ENCODE measurements at regions not wholly inside any gene's neighbourhood (a gene's known extent, or its start where the extent isn't known, plus 50 kb on each side); places are given as distances from the start of the nearest gene placed in this dataset.

GRCh38 chrY:8698571-8698970, 638.7 kb upstream of the TSPY4 start:
- Histone ChIP-seq H3K4me3 (no peak overlapping the region), H3K27ac (no peak overlapping the region), H3K36me3 (no peaks in the 10 kb centered on the region), H3K27me3 (replicated peaks in 1 of 7) (no peaks in the 10 kb centered on the region), H3K9me3 (no peaks in the 10 kb centered on the region), H3K4me1 (no peaks in the 10 kb centered on the region)
- intact Hi-C loops (cut with DNase I; ENCODE audit: low total_unique reads): no loop called here
- DNase-seq: no peak
- TF ChIP-seq POLR2A (IDR thresholded peaks at IDR 0.05): no peak
- TF ChIP-seq POLR2AphosphoS5 (IDR thresholded peaks at IDR 0.05): no peak
- no peak for TF ChIP-seq CTCF (IDR thresholded peaks at IDR 0.05 in 8 of 11, conservative IDR thresholded peaks at IDR 0.05 in 3 of 11)
- 40 to 57% (median 55%) methylated on average over 1 to 3 of the region's 3 CpGs; no CpG with 5 or more reads in 2 of the 5 donors for WGBS, 5 donors

GRCh38 chrY:8705636-8706300, 631.5 kb upstream of the TSPY4 start:
- TF ChIP-seq POLR2A (IDR thresholded peaks at IDR 0.05): no peak
- TF ChIP-seq CTCF (IDR thresholded peaks at IDR 0.05 in 8 of 11, conservative IDR thresholded peaks at IDR 0.05 in 3 of 11): no peak
- TF ChIP-seq POLR2AphosphoS5 (IDR thresholded peaks at IDR 0.05): no peak
- intact Hi-C loops (cut with DNase I; ENCODE audit: low total_unique reads): no loop called here
- H3K4me1 ChIP-seq: no peaks in the 10 kb centered on the region
- no peaks in the 10 kb centered on the region for H3K9me3 ChIP-seq
- no peak for DNase-seq
- H3K36me3 ChIP-seq: no peaks in the 10 kb centered on the region
- WGBS, 5 donors: 76 to 95% (median 83%) methylated on average over 8 of the region's 8 CpGs; no CpG with 5 or more reads in 2 of the 5 donors
- no peak overlapping the region for H3K27ac ChIP-seq
- H3K27me3 ChIP-seq (replicated peaks in 1 of 7): no peaks in the 10 kb centered on the region
- no peak overlapping the region for H3K4me3 ChIP-seq

GRCh38 chrY:8712296-8712695, 625.0 kb upstream of the TSPY4 start:
- no peak overlapping the region for H3K27ac ChIP-seq
- H3K36me3 ChIP-seq: no peaks in the 10 kb centered on the region
- TF ChIP-seq CTCF (IDR thresholded peaks at IDR 0.05 in 8 of 11, conservative IDR thresholded peaks at IDR 0.05 in 3 of 11) (no peak), POLR2AphosphoS5 (IDR thresholded peaks at IDR 0.05) (no peak), POLR2A (IDR thresholded peaks at IDR 0.05) (no peak)
- H3K27me3 ChIP-seq (replicated peaks in 1 of 7): no peaks in the 10 kb centered on the region
- no peak for DNase-seq
- H3K4me1 ChIP-seq: no peaks in the 10 kb centered on the region
- intact Hi-C loops (cut with DNase I; ENCODE audit: low total_unique reads): no loop called here
- no peak overlapping the region for H3K4me3 ChIP-seq
- H3K9me3 ChIP-seq: no peaks in the 10 kb centered on the region
- 22 to 59% (median 45%) methylated on average over 1 of the region's 1 CpG; no CpG with 5 or more reads in 2 of the 5 donors for WGBS, 5 donors

- Histone ChIP-seq H3K9me3 (no peaks in the 10 kb centered on the region), H3K27me3 (replicated peaks in 1 of 7) (no peaks in the 10 kb centered on the region), H3K27ac (no peak overlapping the region), H3K4me1 (no peaks in the 10 kb centered on the region), H3K36me3 (no peaks in the 10 kb centered on the region), H3K4me3 (no peak overlapping the region)
- intact Hi-C loops (cut with DNase I; ENCODE audit: low total_unique reads): no loop called here
- 56 to 80% (median 73%) methylated on average over 1 to 3 of the region's 3 CpGs; no CpG with 5 or more reads in 2 of the 5 donors for WGBS, 5 donors
- no peak for DNase-seq
- TF ChIP-seq POLR2AphosphoS5 (IDR thresholded peaks at IDR 0.05) (no peak), POLR2A (IDR thresholded peaks at IDR 0.05) (no peak), CTCF (IDR thresholded peaks at IDR 0.05 in 8 of 11, conservative IDR thresholded peaks at IDR 0.05 in 3 of 11) (no peak)
Measured at GRCh38 chrY:8715226-8715625, 622.0 kb upstream of the TSPY4 start.

Measured in spleen (tissue), 11 donors.